ENCODE measurements at regions not wholly inside any gene's neighbourhood (a gene's known extent, or its start where the extent isn't known, plus 50 kb on each side); places are given as distances from the start of the nearest gene placed in this dataset.

DNA sequence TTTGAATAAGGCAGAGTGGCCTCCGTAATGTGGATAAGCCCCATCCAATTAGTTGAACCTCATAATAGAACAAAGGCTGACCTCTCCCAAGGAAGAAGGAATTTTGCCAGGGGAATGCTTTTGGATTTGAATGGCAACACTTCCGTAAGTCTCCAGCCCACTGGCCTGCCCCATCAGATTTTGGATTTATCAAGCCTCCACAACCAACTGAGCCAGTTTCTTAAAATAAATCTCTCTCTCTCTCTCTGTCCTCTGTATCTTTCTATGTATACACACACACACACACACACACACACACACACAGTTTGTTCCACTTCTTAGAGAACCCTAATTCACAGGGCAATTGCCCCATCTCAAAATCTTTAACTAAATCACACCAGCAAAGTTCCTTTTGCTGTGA lies 100.9 kb upstream of the CAV2 start:
- Histone ChIP-seq H3K4me3 (ENCODE audit: low read depth, low read length) (no peak overlapping the region), H3K36me3 (ENCODE audit: control insufficient read depth, insufficient read depth, low read length) (no peaks in the 10 kb centered on the region), H3K27me3 (ENCODE audit: control insufficient read depth, insufficient read depth, low read length) (no peaks in the 10 kb centered on the region)
- TF ChIP-seq, protein P1, sequence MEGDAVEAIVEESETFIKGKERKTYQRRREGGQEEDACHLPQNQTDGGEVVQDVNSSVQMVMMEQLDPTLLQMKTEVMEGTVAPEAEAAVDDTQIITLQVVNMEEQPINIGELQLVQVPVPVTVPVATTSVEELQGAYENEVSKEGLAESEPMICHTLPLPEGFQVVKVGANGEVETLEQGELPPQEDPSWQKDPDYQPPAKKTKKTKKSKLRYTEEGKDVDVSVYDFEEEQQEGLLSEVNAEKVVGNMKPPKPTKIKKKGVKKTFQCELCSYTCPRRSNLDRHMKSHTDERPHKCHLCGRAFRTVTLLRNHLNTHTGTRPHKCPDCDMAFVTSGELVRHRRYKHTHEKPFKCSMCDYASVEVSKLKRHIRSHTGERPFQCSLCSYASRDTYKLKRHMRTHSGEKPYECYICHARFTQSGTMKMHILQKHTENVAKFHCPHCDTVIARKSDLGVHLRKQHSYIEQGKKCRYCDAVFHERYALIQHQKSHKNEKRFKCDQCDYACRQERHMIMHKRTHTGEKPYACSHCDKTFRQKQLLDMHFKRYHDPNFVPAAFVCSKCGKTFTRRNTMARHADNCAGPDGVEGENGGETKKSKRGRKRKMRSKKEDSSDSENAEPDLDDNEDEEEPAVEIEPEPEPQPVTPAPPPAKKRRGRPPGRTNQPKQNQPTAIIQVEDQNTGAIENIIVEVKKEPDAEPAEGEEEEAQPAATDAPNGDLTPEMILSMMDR (IDR thresholded peaks at IDR 0.05; ENCODE audit: insufficient read depth, low read depth, low read length) = no peak
- ChIA-PET CTCF (interaction anchor here (0.8 kb wide), 1 partner anchor 190 kb away, joined by 3 read pairs; no protein-coding TSS in a partner anchor), POLR2A (no interaction called here)
- DNase-seq (ENCODE audit: low read depth) = no peak

DNA sequence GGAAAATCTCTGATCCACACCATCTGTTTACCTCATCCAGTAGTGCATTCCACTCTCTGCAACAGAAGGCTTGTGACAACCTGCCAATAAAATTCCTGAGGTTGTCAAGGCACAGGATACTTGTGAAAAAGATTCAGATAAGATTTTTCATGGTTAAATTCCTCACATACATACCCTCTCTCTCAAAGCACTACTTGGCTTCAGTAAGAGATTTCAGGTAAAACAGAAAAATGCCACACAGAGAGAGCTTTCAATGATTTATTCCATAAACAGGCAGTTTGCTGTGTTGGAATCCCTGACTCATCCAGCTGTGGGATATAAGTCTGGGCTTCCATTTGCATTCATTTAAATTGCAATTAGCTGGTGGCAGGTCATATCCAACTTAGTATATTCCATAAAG lies 99.7 kb upstream of the CAV2 start:
- Histone ChIP-seq H3K36me3 (ENCODE audit: control insufficient read depth, insufficient read depth, low read length) (no peaks in the 10 kb centered on the region), H3K4me3 (ENCODE audit: low read depth, low read length) (no peak overlapping the region), H3K27me3 (ENCODE audit: control insufficient read depth, insufficient read depth, low read length) (no peaks in the 10 kb centered on the region)
- TF ChIP-seq, protein P1 (IDR thresholded peaks at IDR 0.05; ENCODE audit: insufficient read depth, low read depth, low read length) = no peak
- no peak for DNase-seq (ENCODE audit: low read depth)
- POLR2A ChIA-PET = no interaction called here
- CTCF ChIA-PET = interaction anchor here (1.4 kb wide), 1 partner anchor 20 kb away, joined by 3 read pairs; no protein-coding TSS in a partner anchor

DNA sequence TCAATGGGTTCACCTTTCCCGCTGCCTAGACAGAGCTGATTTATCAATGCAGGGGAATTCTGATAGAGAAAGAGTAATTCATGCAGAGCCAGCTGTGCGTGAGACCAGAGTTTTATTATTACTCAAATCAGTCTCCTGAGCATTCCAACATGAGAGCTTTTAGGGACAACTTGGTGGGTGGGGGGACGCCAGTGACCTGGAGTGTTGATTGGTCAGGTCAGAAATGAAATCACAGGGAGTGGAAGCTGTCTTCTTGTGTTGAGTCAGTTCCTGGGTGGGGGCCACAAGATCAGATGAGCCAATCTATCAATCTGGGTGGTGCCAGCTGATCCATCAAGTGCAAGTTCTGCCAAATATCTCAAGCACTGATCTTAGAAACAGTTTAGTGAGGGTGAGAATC lies 99.0 kb upstream of the CAV2 start:
- DNase-seq (ENCODE audit: low read depth) = no peak
- TF ChIP-seq, protein P1 (IDR thresholded peaks at IDR 0.05; ENCODE audit: insufficient read depth, low read depth, low read length) = no peak
- ChIA-PET CTCF (interaction anchor here (1.4 kb wide), 1 partner anchor 20 kb away, joined by 3 read pairs; no protein-coding TSS in a partner anchor), POLR2A (no interaction called here)
- Histone ChIP-seq H3K27me3 (ENCODE audit: control insufficient read depth, insufficient read depth, low read length) (no peaks in the 10 kb centered on the region), H3K36me3 (ENCODE audit: control insufficient read depth, insufficient read depth, low read length) (no peaks in the 10 kb centered on the region), H3K4me3 (ENCODE audit: low read depth, low read length) (no peak overlapping the region)

DNA sequence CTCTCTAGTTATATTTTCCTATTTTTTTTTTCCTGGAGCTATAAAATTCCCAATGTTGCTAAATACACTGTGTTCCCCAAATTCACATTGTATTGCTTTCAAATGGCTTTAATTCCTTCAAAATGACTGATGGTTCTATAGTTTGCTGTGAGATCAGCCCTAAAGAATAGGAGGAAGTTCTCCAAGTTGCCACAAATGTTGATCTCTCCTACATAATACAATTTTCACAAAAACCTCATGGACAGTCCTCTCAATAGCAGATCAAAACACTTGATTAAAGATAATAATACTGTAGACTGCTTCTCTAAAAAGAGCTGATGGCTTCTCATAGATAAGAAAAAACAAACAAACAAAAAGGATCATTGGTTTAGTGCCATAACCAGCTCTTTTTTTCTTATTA lies 97.8 kb upstream of the CAV2 start:
- ChIA-PET POLR2A (no interaction called here), CTCF (no interaction called here)
- Histone ChIP-seq H3K4me3 (ENCODE audit: low read depth, low read length) (no peak overlapping the region), H3K27me3 (ENCODE audit: control insufficient read depth, insufficient read depth, low read length) (no peaks in the 10 kb centered on the region), H3K36me3 (ENCODE audit: control insufficient read depth, insufficient read depth, low read length) (no peaks in the 10 kb centered on the region)
- TF ChIP-seq, protein P1 (IDR thresholded peaks at IDR 0.05; ENCODE audit: insufficient read depth, low read depth, low read length) = no peak
- DNase-seq (ENCODE audit: low read depth) = no peak

DNA sequence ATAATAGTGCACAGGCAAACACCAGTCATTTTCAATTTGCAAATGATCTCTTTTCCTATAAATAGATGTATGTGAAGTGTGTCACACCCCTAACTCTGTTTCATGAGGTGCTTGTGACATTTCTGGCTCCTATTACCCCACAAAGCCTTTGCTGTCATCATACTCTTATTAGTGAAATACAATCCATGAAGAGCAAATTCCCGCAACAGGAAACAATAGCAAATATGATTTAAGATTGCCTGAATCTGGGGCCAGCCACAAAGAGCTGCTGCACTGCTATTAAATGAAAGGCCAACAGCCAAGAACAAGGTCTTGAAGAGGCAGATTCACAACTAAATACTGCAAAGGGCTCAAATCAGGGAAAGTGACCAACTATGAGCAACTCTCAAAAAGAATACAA lies 96.3 kb upstream of the CAV2 start:
- Histone ChIP-seq H3K27me3 (ENCODE audit: control insufficient read depth, insufficient read depth, low read length) (no peaks in the 10 kb centered on the region), H3K4me3 (ENCODE audit: low read depth, low read length) (no peak overlapping the region), H3K36me3 (ENCODE audit: control insufficient read depth, insufficient read depth, low read length) (no peaks in the 10 kb centered on the region)
- DNase-seq (ENCODE audit: low read depth) = peak; percentile 26
- TF ChIP-seq, protein P1 (IDR thresholded peaks at IDR 0.05; ENCODE audit: insufficient read depth, low read depth, low read length) = no peak
- CTCF ChIA-PET = no interaction called here
- POLR2A ChIA-PET = no interaction called here
